Glutamatergic neuron (in vitro differentiated cells): ENCODE measurements at regions not wholly inside any gene's neighbourhood (a gene's known extent, or its start where the extent isn't known, plus 50 kb on each side); places are given as distances from the start of the nearest gene placed in this dataset.

Experiments used
- DNase-seq: peaks from one replicate; pipeline ENCODE4 v3.0.0; 2022
- H3K27ac Mint-ChIP-seq: one replicate; pipeline ENCODE4 v1.8.0; 2020; ENCODE audit warnings: mild to moderate bottlenecking, mixed read lengths, inconsistent platforms; ENCODE audit not compliant: unreplicated experiment
- H3K27me3 Mint-ChIP-seq: one replicate; pipeline ENCODE4 v1.8.0; 2020; ENCODE audit warnings: mild to moderate bottlenecking, moderate library complexity, mixed read lengths, inconsistent platforms; ENCODE audit not compliant: unreplicated experiment
- H3K36me3 Mint-ChIP-seq: one replicate; pipeline ENCODE4 v1.8.0; 2020; ENCODE audit warnings: mild to moderate bottlenecking, mixed read lengths, inconsistent platforms; ENCODE audit not compliant: unreplicated experiment
- H3K4me1 Mint-ChIP-seq: one replicate; pipeline ENCODE4 v1.8.0; 2020; ENCODE audit warnings: mild to moderate bottlenecking, low read depth, mixed read lengths, inconsistent platforms; ENCODE audit not compliant: unreplicated experiment
- H3K4me3 Mint-ChIP-seq: one replicate; pipeline ENCODE4 v1.8.0; 2020; ENCODE audit warnings: mild to moderate bottlenecking, mixed read lengths, inconsistent platforms; ENCODE audit not compliant: unreplicated experiment
- H3K9me3 Mint-ChIP-seq: one replicate; pipeline ENCODE4 v1.8.0; 2020; ENCODE audit warnings: mild to moderate bottlenecking, moderate library complexity, mixed read lengths, inconsistent platforms; ENCODE audit not compliant: unreplicated experiment
- TF ChIP-seq, protein P1 (sequence below): fragments of 200-600 bp; sonication (generic); IDR thresholded peaks from one replicate; pipeline ENCODE4 v1.5.0; 2021; ENCODE audit not compliant: partially characterized antibody, unreplicated experiment

- Mint-ChIP-seq H3K4me1 (no peaks in the 10 kb centered on the region), H3K9me3 (no peaks in the 10 kb centered on the region), H3K4me3 (no peak overlapping the region), H3K36me3 (peaks cover 2% of the 10 kb centered on the region), H3K27me3 (no peaks in the 10 kb centered on the region), H3K27ac (no peak overlapping the region)
- TF ChIP-seq, protein P1, sequence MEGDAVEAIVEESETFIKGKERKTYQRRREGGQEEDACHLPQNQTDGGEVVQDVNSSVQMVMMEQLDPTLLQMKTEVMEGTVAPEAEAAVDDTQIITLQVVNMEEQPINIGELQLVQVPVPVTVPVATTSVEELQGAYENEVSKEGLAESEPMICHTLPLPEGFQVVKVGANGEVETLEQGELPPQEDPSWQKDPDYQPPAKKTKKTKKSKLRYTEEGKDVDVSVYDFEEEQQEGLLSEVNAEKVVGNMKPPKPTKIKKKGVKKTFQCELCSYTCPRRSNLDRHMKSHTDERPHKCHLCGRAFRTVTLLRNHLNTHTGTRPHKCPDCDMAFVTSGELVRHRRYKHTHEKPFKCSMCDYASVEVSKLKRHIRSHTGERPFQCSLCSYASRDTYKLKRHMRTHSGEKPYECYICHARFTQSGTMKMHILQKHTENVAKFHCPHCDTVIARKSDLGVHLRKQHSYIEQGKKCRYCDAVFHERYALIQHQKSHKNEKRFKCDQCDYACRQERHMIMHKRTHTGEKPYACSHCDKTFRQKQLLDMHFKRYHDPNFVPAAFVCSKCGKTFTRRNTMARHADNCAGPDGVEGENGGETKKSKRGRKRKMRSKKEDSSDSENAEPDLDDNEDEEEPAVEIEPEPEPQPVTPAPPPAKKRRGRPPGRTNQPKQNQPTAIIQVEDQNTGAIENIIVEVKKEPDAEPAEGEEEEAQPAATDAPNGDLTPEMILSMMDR, result no peak
- no peak for DNase-seq
These were observed 129.9 kb upstream of the PITX1 start for GRCh38 chr5:135163964-135164363.

DNA sequence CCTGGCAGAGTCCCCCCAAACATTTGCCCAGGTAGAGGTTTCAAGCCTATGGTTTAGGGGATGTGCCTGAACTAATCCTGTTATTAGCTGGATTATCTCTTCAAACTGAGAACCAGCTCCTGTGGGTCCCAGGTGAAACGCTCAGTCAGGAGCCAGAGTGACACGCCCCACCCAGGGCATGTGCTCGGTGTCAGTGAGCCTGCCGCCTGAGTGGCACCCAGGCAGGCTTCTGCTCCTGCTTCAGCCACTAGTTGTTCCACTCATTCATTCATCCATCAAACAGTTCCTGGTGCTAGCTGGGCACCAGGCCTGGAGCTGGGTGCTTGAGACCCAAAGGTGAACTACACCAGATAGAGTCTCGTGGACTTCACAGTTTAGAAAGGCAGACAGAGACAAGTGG is 129.4 kb upstream of the PITX1 start:
- Mint-ChIP-seq H3K27me3 (no peaks in the 10 kb centered on the region), H3K4me3 (no peak overlapping the region), H3K9me3 (no peaks in the 10 kb centered on the region), H3K27ac (no peak overlapping the region), H3K4me1 (no peaks in the 10 kb centered on the region), H3K36me3 (peaks cover 5% of the 10 kb centered on the region)
- TF ChIP-seq, protein P1, result no peak
- no peak for DNase-seq

DNA sequence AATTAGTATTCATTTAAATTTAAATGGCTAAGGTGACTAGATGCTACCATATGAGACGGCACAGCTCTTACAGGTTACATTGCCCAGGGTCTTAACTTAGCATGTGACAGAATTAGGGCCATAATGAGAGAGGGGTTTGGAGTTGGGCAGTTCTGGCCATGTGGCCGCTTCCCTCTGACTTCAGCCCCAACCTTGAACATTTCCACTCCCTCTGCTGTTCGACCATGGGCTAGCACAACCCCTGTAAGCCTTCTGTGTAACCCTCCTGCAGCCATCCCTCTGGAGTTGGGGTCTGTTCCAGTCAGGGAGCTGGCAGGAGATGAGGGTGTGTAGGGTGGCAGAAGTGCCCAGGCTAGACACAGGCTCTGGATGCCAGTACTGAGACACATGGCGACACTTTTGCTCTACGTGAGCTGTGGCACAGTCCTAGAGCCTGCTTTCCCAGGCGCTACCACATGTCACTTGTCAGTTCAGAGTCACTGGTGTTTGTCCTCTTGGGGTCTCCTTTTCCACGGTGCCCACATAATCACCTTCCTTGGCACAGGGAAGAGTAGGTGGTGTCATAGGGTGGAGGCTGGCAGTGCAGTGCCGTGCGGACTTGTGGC is 128.7 kb upstream of the PITX1 start:
- no peak overlapping the region for H3K4me3 Mint-ChIP-seq
- no peak overlapping the region for H3K27ac Mint-ChIP-seq
- TF ChIP-seq, protein P1, result no peak
- no peaks in the 10 kb centered on the region for H3K9me3 Mint-ChIP-seq
- no peak for DNase-seq
- H3K4me1 Mint-ChIP-seq, result no peaks in the 10 kb centered on the region
- H3K36me3 Mint-ChIP-seq, result peaks cover 5% of the 10 kb centered on the region
- H3K27me3 Mint-ChIP-seq, result no peaks in the 10 kb centered on the region

GRCh38 chr5:135161221-135161620 is 127.2 kb upstream of the PITX1 start:
- no peak overlapping the region for H3K4me3 Mint-ChIP-seq
- H3K27me3 Mint-ChIP-seq, result no peaks in the 10 kb centered on the region
- no peaks in the 10 kb centered on the region for H3K4me1 Mint-ChIP-seq
- no peak overlapping the region for H3K27ac Mint-ChIP-seq
- peaks cover 5% of the 10 kb centered on the region for H3K36me3 Mint-ChIP-seq
- no peak for DNase-seq
- H3K9me3 Mint-ChIP-seq, result no peaks in the 10 kb centered on the region
- TF ChIP-seq, protein P1, result no peak

- Mint-ChIP-seq H3K27me3 (no peaks in the 10 kb centered on the region), H3K4me1 (no peaks in the 10 kb centered on the region), H3K36me3 (peaks cover 5% of the 10 kb centered on the region), H3K27ac (no peak overlapping the region), H3K4me3 (no peak overlapping the region), H3K9me3 (no peaks in the 10 kb centered on the region)
- no peak for DNase-seq
- TF ChIP-seq, protein P1, result no peak
These were observed 126.1 kb upstream of the PITX1 start for GRCh38 chr5:135160036-135160675.
